GM21360 (cell line): ENCODE measurements at regions not wholly inside any gene's neighbourhood (a gene's known extent, or its start where the extent isn't known, plus 50 kb on each side); places are given as distances from the start of the nearest gene placed in this dataset.

ENCODE experiments used
- ATAC-seq: cut with Tn5 transposase; IDR thresholded peaks from one replicate; pipeline ENCODE4 v1.9.1; 2021; ENCODE audit warnings: mild to moderate bottlenecking, moderate library complexity; ENCODE audit not compliant: unreplicated experiment

DNA sequence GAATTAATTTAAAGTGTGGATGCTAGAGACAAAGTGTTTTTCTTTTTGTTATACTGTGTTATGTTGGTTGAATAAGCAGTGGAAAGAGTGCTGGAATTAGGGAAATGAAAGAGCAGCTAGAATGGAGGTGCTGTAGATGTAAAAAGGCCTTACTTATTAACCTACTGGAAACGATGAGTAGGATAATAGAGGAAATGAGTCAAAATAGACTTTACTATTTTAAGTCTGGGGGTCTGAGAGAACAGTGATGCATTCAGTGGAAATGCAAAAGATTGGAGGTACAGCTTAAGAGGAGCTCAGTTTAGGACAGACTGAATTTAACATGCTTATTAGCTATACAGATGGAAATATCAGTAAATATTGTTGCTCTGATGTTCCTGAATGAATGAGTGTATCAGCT, 674.0 kb downstream of the OTOL1 start:
- ATAC-seq = no peak

- ATAC-seq = no peak
These were observed 675.4 kb downstream of the OTOL1 start for GRCh38 chr3:162171970-162172369.

DNA sequence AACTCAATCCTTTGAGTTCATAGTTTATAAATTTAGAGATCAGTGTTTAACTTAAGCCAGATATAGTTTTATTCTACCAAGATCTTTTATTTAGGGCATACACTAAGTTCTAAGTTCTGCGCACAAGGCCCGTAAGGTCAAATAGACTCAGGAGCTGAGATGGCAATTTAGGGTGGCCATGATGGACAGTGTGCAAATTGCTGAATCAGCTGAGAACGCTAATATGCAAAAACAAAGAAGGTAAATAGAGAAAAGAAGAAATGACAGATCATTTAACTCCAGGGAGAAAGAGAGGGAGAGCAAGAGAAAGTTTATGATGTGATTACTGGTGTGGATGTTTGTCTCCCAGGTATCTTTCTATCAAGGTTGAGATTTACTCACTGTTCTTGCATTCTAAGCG, 678.5 kb downstream of the OTOL1 start:
- ATAC-seq = no peak

- no peak for ATAC-seq
These were observed 679.3 kb downstream of the OTOL1 start for GRCh38 chr3:162175878-162176277.

- no peak for ATAC-seq
These were observed 686.8 kb downstream of the OTOL1 start for GRCh38 chr3:162183440-162183839.

- ATAC-seq = no peak
These were observed 695.9 kb downstream of the OTOL1 start for GRCh38 chr3:162192340-162193029.

GRCh38 chr3:162193148-162194095, 696.8 kb downstream of the OTOL1 start:
- no peak for ATAC-seq

DNA sequence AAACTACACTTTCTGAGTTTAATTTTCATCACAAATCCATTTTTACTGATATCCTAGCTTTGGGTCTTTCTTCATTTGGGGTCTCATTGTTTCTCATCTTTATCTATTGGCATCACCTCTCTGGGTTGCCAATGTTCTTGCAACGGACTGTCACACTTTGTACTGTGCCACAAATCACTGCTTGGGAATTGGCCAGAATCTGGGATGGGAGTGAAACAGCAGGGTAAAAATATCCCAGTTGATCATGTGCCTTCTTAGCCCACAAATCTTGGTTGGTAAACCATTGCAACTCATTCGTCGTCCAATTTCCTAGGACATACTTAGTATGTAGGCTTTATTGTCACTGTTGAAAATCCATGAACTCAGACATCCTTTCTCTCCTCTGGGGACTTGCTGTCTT, 698.5 kb downstream of the OTOL1 start:
- ATAC-seq = no peak

GRCh38 chr3:162196964-162197363, 700.4 kb downstream of the OTOL1 start:
- no peak for ATAC-seq

- ATAC-seq = no peak
These were observed 704.2 kb downstream of the OTOL1 start for GRCh38 chr3:162200836-162201235.

- no peak for ATAC-seq
These were observed 710.0 kb downstream of the OTOL1 start for GRCh38 chr3:162206648-162207047.

- no peak for ATAC-seq
These were observed 714.9 kb downstream of the OTOL1 start for GRCh38 chr3:162211470-162211869.

- no peak for ATAC-seq
These were observed 716.6 kb downstream of the OTOL1 start for GRCh38 chr3:162213196-162213595.

DNA sequence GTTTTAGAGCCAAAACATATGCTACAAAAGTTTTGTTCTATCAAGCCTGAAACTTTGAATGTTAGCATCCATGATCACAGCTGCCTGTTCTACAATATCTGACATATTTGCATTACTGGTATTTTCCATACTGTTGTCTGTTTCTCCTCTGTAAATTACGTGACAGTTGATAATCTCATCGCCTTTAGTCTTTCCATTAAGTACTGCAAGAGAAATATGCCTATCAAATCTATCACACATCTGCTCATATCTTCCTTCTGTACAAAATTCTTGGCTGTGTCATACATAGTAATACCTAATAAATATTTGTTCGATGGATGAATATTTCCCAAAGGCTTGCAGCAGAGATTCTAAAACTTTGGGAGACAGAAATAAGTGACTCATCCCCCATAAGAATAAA, 717.3 kb downstream of the OTOL1 start:
- ATAC-seq = no peak

DNA sequence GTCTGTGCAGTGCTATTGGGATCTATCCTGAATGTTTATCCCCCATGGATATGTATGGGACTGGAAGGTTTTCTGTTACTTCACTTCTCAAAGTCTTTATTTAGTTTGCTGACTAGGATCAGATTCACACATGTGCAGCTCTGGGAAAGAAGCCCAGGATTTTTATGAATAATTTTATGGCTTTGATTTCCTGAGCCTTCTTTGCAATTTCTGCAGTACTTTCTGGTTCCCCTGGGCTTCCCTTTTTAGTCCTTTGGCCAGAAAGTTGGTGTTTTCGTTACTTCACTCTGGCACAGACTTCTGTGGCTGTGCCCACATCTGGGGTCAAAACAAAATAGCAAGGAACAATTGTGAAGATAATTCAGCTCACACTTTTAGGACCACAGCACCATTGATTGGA, 721.0 kb downstream of the OTOL1 start:
- no peak for ATAC-seq

GRCh38 chr3:162218479-162218878, 721.9 kb downstream of the OTOL1 start:
- ATAC-seq = no peak

- ATAC-seq = no peak
These were observed 728.1 kb downstream of the OTOL1 start for GRCh38 chr3:162224746-162225145.

- ATAC-seq = no peak
These were observed 740.3 kb downstream of the OTOL1 start for GRCh38 chr3:162236949-162237348.

DNA sequence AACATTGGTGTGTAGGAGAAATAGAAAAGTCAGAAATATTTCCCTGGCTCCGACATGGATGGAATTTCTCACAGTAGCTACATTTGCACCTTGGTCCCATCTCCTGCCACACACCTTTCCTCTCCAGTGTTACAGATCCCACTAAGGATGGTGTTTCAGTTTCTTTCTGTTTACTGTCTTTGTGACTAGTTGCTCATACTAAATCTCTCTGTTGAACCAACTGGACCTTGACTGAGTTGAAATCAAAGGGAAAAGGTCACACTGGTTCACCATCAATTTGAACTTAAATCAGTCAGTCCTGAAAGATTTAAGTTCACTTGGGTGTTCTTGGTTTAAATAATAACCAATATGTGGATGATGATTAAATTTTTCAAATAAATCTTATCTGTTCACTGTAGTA, 754.2 kb downstream of the OTOL1 start:
- ATAC-seq = no peak

DNA sequence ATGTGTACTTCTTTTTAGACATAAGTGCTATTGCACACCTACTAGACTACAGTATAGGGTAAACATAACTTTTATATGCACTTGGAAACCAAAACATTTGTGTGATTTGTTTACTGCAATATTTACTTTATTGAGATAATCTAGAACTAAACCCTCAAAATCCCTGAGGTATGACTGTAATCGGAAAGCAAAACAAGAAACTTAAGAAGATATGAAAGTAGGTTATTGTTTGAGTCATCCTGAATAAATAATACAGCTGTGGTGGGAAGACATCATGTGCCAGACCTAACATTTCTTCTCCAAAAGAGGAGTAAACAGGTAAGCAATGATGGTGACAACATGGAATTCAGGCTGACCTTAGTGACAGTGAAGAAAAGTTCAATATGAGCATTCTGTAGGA, 765.5 kb downstream of the OTOL1 start:
- no peak for ATAC-seq

- no peak for ATAC-seq
These were observed 767.0 kb downstream of the OTOL1 start for GRCh38 chr3:162263596-162263995.
